ENCODE measurements at regions not wholly inside any gene's neighbourhood (a gene's known extent, or its start where the extent isn't known, plus 50 kb on each side); places are given as distances from the start of the nearest gene placed in this dataset.

GRCh38 chr7:52712938-52713337 lies 322.5 kb upstream of the POM121L12 start:
- no peak for DNase-seq (ENCODE audit: extremely low read depth, low read depth, low spot score)

GRCh38 chr7:52711951-52712350 lies 323.5 kb upstream of the POM121L12 start:
- no peak for DNase-seq (ENCODE audit: extremely low read depth, low read depth, low spot score)

- DNase-seq (ENCODE audit: extremely low read depth, low read depth, low spot score): no peak
Observed at GRCh38 chr7:52708846-52709245, 326.6 kb upstream of the POM121L12 start.

- no peak for DNase-seq (ENCODE audit: extremely low read depth, low read depth, low spot score)
Observed at GRCh38 chr7:52705768-52706167, 329.7 kb upstream of the POM121L12 start.

- no peak for DNase-seq (ENCODE audit: extremely low read depth, low read depth, low spot score)
Observed at GRCh38 chr7:52700349-52700748, 335.1 kb upstream of the POM121L12 start.

GRCh38 chr7:52695973-52696595 lies 339.3 kb upstream of the POM121L12 start:
- DNase-seq (ENCODE audit: extremely low read depth, low read depth, low spot score): no peak

GRCh38 chr7:52691257-52691656 lies 344.2 kb upstream of the POM121L12 start:
- DNase-seq (ENCODE audit: extremely low read depth, low read depth, low spot score): no peak

- DNase-seq (ENCODE audit: extremely low read depth, low read depth, low spot score): no peak
Observed at GRCh38 chr7:52689912-52690311, 345.5 kb upstream of the POM121L12 start.

GRCh38 chr7:52685333-52685732 lies 350.1 kb upstream of the POM121L12 start:
- no peak for DNase-seq (ENCODE audit: extremely low read depth, low read depth, low spot score)

GRCh38 chr7:52684388-52684787 lies 351.0 kb upstream of the POM121L12 start:
- DNase-seq (ENCODE audit: extremely low read depth, low read depth, low spot score): no peak

GRCh38 chr7:52682993-52683392 lies 352.4 kb upstream of the POM121L12 start:
- no peak for DNase-seq (ENCODE audit: extremely low read depth, low read depth, low spot score)

- no peak for DNase-seq (ENCODE audit: extremely low read depth, low read depth, low spot score)
Observed at GRCh38 chr7:52670608-52671225, 364.7 kb upstream of the POM121L12 start.

GRCh38 chr7:52669031-52669430 lies 366.4 kb upstream of the POM121L12 start:
- DNase-seq (ENCODE audit: extremely low read depth, low read depth, low spot score): no peak

GRCh38 chr7:52668435-52668834 lies 367.0 kb upstream of the POM121L12 start:
- DNase-seq (ENCODE audit: extremely low read depth, low read depth, low spot score): no peak

GRCh38 chr7:52659178-52659577 lies 376.3 kb upstream of the POM121L12 start:
- DNase-seq (ENCODE audit: extremely low read depth, low read depth, low spot score): no peak

GRCh38 chr7:52656098-52656497 lies 379.3 kb upstream of the POM121L12 start:
- no peak for DNase-seq (ENCODE audit: extremely low read depth, low read depth, low spot score)

- no peak for DNase-seq (ENCODE audit: extremely low read depth, low read depth, low spot score)
Observed at GRCh38 chr7:52652621-52653020, 382.8 kb upstream of the POM121L12 start.

GRCh38 chr7:52648872-52649271 lies 386.6 kb upstream of the POM121L12 start:
- DNase-seq (ENCODE audit: extremely low read depth, low read depth, low spot score): no peak

GRCh38 chr7:52647046-52647445 lies 388.4 kb upstream of the POM121L12 start:
- DNase-seq (ENCODE audit: extremely low read depth, low read depth, low spot score): no peak

GRCh38 chr7:52639981-52640380 lies 395.5 kb upstream of the POM121L12 start:
- no peak for DNase-seq (ENCODE audit: extremely low read depth, low read depth, low spot score)

- no peak for DNase-seq (ENCODE audit: extremely low read depth, low read depth, low spot score)
Observed at GRCh38 chr7:52639126-52639525, 396.3 kb upstream of the POM121L12 start.

GRCh38 chr7:52635021-52635420 lies 400.4 kb upstream of the POM121L12 start:
- DNase-seq (ENCODE audit: extremely low read depth, low read depth, low spot score): no peak

GRCh38 chr7:52620849-52621248 lies 414.6 kb upstream of the POM121L12 start:
- DNase-seq (ENCODE audit: extremely low read depth, low read depth, low spot score): no peak
